Type B pancreatic cell (in vitro differentiated cells): ENCODE measurements at regions not wholly inside any gene's neighbourhood (a gene's known extent, or its start where the extent isn't known, plus 50 kb on each side); places are given as distances from the start of the nearest gene placed in this dataset.

ENCODE experiments used
- DNase-seq: peaks from one replicate; pipeline ENCODE4 v3.0.0; 2021; ENCODE audit warnings: mixed read lengths; ENCODE audit not compliant: unreplicated experiment; ENCODE audit errors: extremely low spot score
- H3K27ac Mint-ChIP-seq: 2 replicates; pipeline ENCODE4 v1.8.0; 2021; ENCODE audit warnings: mild to moderate bottlenecking, mixed read lengths
- H3K27me3 Mint-ChIP-seq: 2 replicates; pipeline ENCODE4 v1.8.0; 2021; ENCODE audit warnings: mixed read lengths
- H3K36me3 Mint-ChIP-seq: 2 replicates; pipeline ENCODE4 v1.8.0; 2021; ENCODE audit warnings: mixed read lengths
- H3K4me1 Mint-ChIP-seq: one replicate; pipeline ENCODE4 v1.8.0; 2021; ENCODE audit warnings: mixed read lengths; ENCODE audit not compliant: unreplicated experiment
- H3K4me3 Mint-ChIP-seq: 2 replicates; pipeline ENCODE4 v1.8.0; 2021; ENCODE audit warnings: mild to moderate bottlenecking, mixed read lengths
- H3K9me3 Mint-ChIP-seq: 2 replicates; pipeline ENCODE4 v1.8.0; 2021; ENCODE audit warnings: mixed read lengths
- TF ChIP-seq, protein P1 (sequence below): fragments of 200-600 bp; sonication (generic); conservative IDR thresholded peaks from 2 replicates; pipeline ENCODE4 v1.5.0; 2021; ENCODE audit warnings: antibody characterized with exemption, mild to moderate bottlenecking

DNA sequence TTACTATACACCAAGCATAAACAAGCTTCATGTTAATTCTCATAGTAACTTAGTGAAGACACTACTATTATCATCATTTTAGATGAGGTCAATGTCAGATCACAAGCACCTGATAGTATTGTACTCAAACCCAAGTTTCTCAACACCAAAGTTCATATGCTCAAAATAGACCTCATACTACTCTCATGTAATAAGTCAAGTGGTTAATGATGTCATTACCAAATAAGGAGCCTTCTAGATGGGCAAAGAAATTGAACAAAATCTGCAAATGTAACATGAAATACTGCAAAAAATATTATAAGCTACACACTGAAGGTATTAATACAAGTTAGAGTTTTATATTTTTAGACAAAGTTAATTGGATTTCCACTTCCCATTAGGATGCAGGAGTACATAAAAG is 144.0 kb upstream of the CHRM3 start:
- Mint-ChIP-seq H3K36me3 (no peaks in the 10 kb centered on the region), H3K27me3 (no peaks in the 10 kb centered on the region), H3K4me3 (no peak overlapping the region), H3K4me1 (no peaks in the 10 kb centered on the region), H3K27ac (no peak overlapping the region), H3K9me3 (no peaks in the 10 kb centered on the region)
- no peak for DNase-seq
- TF ChIP-seq, protein P1, sequence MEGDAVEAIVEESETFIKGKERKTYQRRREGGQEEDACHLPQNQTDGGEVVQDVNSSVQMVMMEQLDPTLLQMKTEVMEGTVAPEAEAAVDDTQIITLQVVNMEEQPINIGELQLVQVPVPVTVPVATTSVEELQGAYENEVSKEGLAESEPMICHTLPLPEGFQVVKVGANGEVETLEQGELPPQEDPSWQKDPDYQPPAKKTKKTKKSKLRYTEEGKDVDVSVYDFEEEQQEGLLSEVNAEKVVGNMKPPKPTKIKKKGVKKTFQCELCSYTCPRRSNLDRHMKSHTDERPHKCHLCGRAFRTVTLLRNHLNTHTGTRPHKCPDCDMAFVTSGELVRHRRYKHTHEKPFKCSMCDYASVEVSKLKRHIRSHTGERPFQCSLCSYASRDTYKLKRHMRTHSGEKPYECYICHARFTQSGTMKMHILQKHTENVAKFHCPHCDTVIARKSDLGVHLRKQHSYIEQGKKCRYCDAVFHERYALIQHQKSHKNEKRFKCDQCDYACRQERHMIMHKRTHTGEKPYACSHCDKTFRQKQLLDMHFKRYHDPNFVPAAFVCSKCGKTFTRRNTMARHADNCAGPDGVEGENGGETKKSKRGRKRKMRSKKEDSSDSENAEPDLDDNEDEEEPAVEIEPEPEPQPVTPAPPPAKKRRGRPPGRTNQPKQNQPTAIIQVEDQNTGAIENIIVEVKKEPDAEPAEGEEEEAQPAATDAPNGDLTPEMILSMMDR, result no peak

DNA sequence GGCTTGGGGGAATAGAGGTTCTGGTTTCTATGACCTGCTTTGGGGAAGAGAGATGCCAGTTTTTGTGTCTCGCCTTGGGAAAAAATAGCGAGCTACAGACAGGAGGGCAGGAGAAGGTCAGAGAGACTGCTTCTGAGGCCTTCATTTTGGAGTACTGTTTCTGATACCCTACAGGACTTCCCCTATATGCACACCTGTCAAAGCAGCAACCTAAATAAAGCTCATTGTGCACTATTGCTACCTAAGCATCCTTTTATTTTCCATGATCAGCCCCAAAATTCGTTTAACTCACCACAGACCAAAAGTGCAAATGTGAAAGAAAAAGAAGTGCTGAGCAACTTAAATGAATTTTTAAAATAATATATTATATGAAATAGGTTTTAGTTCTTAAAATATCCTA is 145.6 kb upstream of the CHRM3 start:
- TF ChIP-seq, protein P1, result no peak
- no peaks in the 10 kb centered on the region for H3K4me1 Mint-ChIP-seq
- H3K4me3 Mint-ChIP-seq, result no peak overlapping the region
- no peaks in the 10 kb centered on the region for H3K27me3 Mint-ChIP-seq
- no peaks in the 10 kb centered on the region for H3K9me3 Mint-ChIP-seq
- no peak overlapping the region for H3K27ac Mint-ChIP-seq
- no peak for DNase-seq
- no peaks in the 10 kb centered on the region for H3K36me3 Mint-ChIP-seq

DNA sequence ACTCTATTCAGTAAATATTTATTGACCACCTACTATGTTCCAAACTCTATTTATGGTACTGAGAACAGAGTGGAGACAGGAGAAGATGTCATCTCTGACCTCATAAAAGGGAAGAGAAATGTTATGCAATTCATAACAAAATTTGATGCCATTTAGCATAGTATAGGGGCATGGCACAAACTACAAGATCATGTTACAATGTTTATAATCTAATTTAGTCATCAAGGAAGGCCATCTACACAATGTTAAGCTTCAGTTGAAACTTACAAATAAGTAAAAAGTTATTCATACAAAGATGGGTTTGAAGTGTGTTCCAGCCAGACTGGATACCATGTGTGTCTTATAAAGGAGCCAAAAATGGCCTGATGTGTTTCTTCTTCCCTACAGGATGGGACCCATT is 146.8 kb upstream of the CHRM3 start:
- no peaks in the 10 kb centered on the region for H3K9me3 Mint-ChIP-seq
- TF ChIP-seq, protein P1, result no peak
- no peaks in the 10 kb centered on the region for H3K27me3 Mint-ChIP-seq
- no peak overlapping the region for H3K27ac Mint-ChIP-seq
- H3K4me3 Mint-ChIP-seq, result no peak overlapping the region
- no peaks in the 10 kb centered on the region for H3K4me1 Mint-ChIP-seq
- no peak for DNase-seq
- H3K36me3 Mint-ChIP-seq, result no peaks in the 10 kb centered on the region

DNA sequence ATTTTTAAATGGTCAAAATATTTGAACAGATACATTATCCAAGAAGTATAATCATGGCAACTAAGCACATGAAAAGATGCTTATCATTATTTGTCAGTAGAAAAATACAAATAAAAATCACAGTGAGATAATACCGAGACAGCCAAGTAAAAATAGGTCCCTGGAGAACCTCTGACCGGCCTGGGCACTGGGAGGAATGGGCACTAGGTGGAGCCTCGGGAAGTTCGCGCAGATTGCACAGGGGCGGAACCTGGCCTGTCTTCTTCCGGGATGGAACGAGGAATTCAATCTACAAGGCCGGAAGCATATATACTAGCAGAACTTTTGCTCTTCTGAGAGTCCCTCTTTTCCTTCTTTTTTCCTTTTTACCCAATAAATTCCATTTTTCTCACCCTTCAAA is 148.5 kb upstream of the CHRM3 start:
- Mint-ChIP-seq H3K27me3 (no peaks in the 10 kb centered on the region), H3K27ac (no peak overlapping the region), H3K4me1 (no peaks in the 10 kb centered on the region), H3K36me3 (no peaks in the 10 kb centered on the region), H3K4me3 (no peak overlapping the region), H3K9me3 (no peaks in the 10 kb centered on the region)
- no peak for DNase-seq
- TF ChIP-seq, protein P1, result no peak

DNA sequence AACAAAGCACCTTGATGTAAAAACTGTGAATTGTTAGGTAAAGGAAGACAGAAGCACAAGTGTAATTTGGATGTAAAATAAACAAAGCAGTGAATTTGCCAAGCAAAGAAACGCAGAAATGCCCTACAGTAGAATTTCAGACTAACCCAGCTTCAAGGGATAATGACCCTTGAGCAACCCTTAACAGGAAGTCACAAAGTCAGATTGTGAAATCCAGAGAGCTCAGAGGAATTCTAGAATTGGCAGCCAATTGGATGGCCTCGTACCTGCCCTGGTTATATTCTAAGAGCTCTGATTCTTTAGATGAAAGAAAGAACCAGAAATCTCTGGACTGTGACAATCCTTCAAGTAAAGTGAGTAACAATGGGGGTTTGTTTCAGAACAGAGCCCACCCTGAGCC is 152.7 kb upstream of the CHRM3 start:
- H3K27ac Mint-ChIP-seq, result no peak overlapping the region
- no peaks in the 10 kb centered on the region for H3K9me3 Mint-ChIP-seq
- no peak for DNase-seq
- H3K4me1 Mint-ChIP-seq, result no peaks in the 10 kb centered on the region
- no peaks in the 10 kb centered on the region for H3K36me3 Mint-ChIP-seq
- TF ChIP-seq, protein P1, result no peak
- peaks cover 7% of the 10 kb centered on the region for H3K27me3 Mint-ChIP-seq
- no peak overlapping the region for H3K4me3 Mint-ChIP-seq

DNA sequence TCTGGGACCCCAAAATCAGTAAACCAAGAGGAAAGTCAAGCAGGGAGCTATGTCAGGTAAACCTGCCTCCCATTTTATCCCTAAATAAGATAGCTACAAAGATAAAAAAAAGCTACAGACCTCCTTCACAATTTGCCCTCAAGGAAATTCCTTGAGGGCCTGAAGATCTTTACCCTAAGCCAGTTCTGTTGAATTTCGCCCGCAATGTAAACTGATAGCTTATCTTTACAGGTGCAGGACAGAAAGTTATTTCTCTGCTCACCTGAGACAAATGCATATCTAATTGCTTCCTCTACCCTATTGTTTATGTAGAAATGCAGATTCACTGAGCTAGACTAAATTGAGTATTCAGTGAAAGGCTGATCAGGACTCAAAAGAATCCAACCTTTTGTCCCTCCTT is 153.4 kb upstream of the CHRM3 start:
- H3K9me3 Mint-ChIP-seq, result no peaks in the 10 kb centered on the region
- TF ChIP-seq, protein P1, result no peak
- DNase-seq, result no peak
- H3K27ac Mint-ChIP-seq, result no peak overlapping the region
- H3K27me3 Mint-ChIP-seq, result peaks cover 7% of the 10 kb centered on the region
- H3K4me1 Mint-ChIP-seq, result no peaks in the 10 kb centered on the region
- H3K36me3 Mint-ChIP-seq, result no peaks in the 10 kb centered on the region
- H3K4me3 Mint-ChIP-seq, result no peak overlapping the region
